Neural progenitor cell (in vitro differentiated cells): ENCODE measurements at regions not wholly inside any gene's neighbourhood (a gene's known extent, or its start where the extent isn't known, plus 50 kb on each side); places are given as distances from the start of the nearest gene placed in this dataset.

Source experiments
- DNase-seq: peaks from one replicate; pipeline ENCODE4 v3.0.0-alpha.2; 2016; ENCODE audit warnings: low spot score
- H2AFZ ChIP-seq: fragments of 200-600 bp; sonication (generic); replicated peaks from 2 replicates; pipeline ENCODE4 v1.6.1; 2016; ENCODE audit warnings: antibody characterized with exemption
- H3F3A ChIP-seq: fragments of 200-600 bp; sonication (generic); 2 replicates; pipeline ENCODE4 v1.6.1; 2016; ENCODE audit warnings: antibody characterized with exemption, low read depth
- H3K27ac ChIP-seq: fragments of 200-600 bp; sonication (generic); 2 replicates; pipeline ENCODE4 v1.5.1; 2016; ENCODE audit warnings: mild to moderate bottlenecking
- H3K27me3 ChIP-seq: fragments of 200-600 bp; sonication (generic); 2 replicates; pipeline ENCODE4 v1.6.1; 2016; ENCODE audit warnings: mild to moderate bottlenecking, moderate library complexity
- H3K36me3 ChIP-seq: fragments of 200-600 bp; sonication (generic); 2 replicates; pipeline ENCODE4 v1.5.1; 2016
- H3K4me1 ChIP-seq: fragments of 200-600 bp; sonication (generic); 2 replicates; pipeline ENCODE4 v1.6.1; 2016; ENCODE audit warnings: mixed run types
- H3K4me2 ChIP-seq: fragments of 200-600 bp; sonication (generic); 2 replicates; pipeline ENCODE4 v1.6.1; 2016
- H3K4me3 ChIP-seq: fragments of 200-600 bp; sonication (generic); 2 replicates; pipeline ENCODE4 v1.5.1; 2016
- H3K79me2 ChIP-seq: fragments of 200-600 bp; sonication (generic); 2 replicates; pipeline ENCODE4 v1.6.1; 2016; ENCODE audit warnings: low read depth
- H3K9ac ChIP-seq: fragments of 200-600 bp; sonication (generic); 2 replicates; pipeline ENCODE4 v1.6.1; 2016
- H3K9me3 ChIP-seq: fragments of 200-600 bp; sonication (generic); 2 replicates; pipeline ENCODE4 v1.5.1; 2016; ENCODE audit warnings: low read depth
- H4K20me1 ChIP-seq: fragments of 200-600 bp; sonication (generic); 2 replicates; pipeline ENCODE4 v1.6.1; 2016; ENCODE audit warnings: low read depth
- H3K27ac Mint-ChIP-seq: 3 replicates; pipeline ENCODE4 v1.8.0; 2021; ENCODE audit warnings: mixed read lengths
- H3K27me3 Mint-ChIP-seq: 2 replicates; pipeline ENCODE4 v1.8.0; 2022; ENCODE audit warnings: low read depth, mild to moderate bottlenecking, inconsistent platforms, moderate library complexity, mixed read lengths; ENCODE audit not compliant: insufficient read depth
- H3K36me3 Mint-ChIP-seq: 3 replicates; pipeline ENCODE4 v1.8.0; 2021; ENCODE audit warnings: mixed read lengths
- H3K4me1 Mint-ChIP-seq: 3 replicates; pipeline ENCODE4 v1.8.0; 2021; ENCODE audit warnings: mixed read lengths
- H3K4me3 Mint-ChIP-seq: 3 replicates; pipeline ENCODE4 v1.8.0; 2021; ENCODE audit warnings: mild to moderate bottlenecking, moderate library complexity, mixed read lengths
- H3K9me3 Mint-ChIP-seq: 3 replicates; pipeline ENCODE4 v1.8.0; 2020; ENCODE audit warnings: mixed read lengths
- CTCF ChIP-seq: fragments of 200-600 bp; sonication (generic); IDR thresholded peaks from 2 replicates; pipeline ENCODE4 v1.5.1; 2017; ENCODE audit warnings: antibody characterized with exemption, mild to moderate bottlenecking
- EZH2 ChIP-seq: fragments of 200-600 bp; sonication (generic); IDR thresholded peaks from 2 replicates; pipeline ENCODE4 v1.6.1; 2017; ENCODE audit warnings: antibody characterized with exemption, mild to moderate bottlenecking, moderate library complexity
- EZH2phosphoT487 ChIP-seq: fragments of 200-600 bp; sonication (generic); IDR thresholded peaks from 2 replicates; pipeline ENCODE4 v1.6.1; 2017; ENCODE audit warnings: antibody characterized with exemption

DNA sequence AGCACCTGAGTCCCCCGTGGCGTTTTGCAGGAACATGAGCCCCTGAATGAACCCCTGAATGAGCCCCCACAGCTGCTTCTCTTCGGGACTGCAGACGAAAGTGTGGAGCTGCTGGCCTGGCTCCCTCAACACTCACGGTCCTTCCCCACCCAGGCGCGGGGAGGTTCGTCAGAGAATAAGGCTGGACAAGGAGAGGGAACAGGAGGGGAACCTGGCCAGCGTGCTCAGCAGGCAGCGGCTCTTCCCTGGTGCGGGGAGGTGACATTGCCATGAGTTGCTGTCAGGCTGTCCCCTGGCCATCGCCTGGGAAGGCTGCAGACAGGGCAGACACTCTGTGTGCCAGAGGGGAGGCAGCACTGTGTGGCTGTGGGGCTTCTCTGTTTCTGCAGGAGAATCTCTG is 80.9 kb upstream of the SHH start:
- Histone ChIP-seq H3K27ac (no peak overlapping the region), H3K36me3 (no peaks in the 10 kb centered on the region), H3K4me2 (no peak overlapping the region), H3K4me1 (no peaks in the 10 kb centered on the region), H3F3A (no peaks in the 10 kb centered on the region), H3K4me3 (no peak overlapping the region), H4K20me1 (no peaks in the 10 kb centered on the region), H3K27me3 (peaks cover 3% of the 10 kb centered on the region), H2AFZ (no peak overlapping the region), H3K9ac (no peak overlapping the region), H3K79me2 (no peaks in the 10 kb centered on the region), H3K9me3 (no peaks in the 10 kb centered on the region)
- Mint-ChIP-seq H3K27ac (no peak overlapping the region), H3K36me3 (no peaks in the 10 kb centered on the region), H3K4me3 (no peak overlapping the region), H3K4me1 (no peaks in the 10 kb centered on the region), H3K27me3 (peaks cover 2% of the 10 kb centered on the region), H3K9me3 (peaks cover 13% of the 10 kb centered on the region)
- TF ChIP-seq CTCF (no peak), EZH2phosphoT487 (no peak), EZH2 (no peak)
- DNase-seq, result no peak

DNA sequence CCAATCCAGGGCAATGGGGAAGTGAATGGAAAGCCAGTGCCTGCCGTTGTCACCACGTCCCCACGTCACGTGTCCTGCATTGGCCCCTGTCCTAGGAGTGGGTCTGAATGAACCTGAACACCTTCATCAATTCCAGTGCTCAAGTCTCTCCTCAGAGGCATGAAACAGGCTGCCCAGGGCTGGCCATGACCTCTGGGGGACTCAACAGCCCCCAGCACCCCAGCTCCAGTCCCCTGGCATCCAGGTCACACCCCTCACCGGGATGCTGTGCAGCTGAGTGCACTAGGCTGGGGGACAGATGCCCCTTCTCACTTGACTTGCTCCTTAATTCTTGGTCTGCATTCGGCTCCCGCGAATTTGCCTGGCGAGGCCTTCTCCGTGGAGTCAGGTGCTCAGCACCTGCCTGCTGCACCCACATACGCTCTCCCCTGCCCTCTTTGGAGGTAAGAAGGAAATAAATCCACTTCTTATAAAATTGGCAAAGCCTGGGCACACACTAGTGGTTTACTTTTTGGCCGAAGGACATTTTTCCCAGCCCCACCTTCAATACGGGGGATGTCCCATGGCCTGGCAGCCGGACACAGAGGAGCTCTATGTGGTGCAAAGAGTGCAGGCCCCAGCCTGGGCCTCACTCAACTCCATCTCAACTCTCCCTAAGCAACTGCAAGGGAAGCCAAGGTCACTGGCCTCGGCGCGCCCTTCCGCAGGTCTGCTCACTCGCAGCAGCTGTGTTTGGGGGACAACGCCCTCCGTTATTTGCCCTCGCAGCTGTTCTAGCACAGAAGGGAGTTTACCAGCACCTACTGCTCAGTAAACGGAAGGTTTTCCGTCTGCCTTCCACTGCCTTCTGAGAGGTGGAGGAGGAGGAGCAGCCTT is 77.6 kb upstream of the SHH start:
- Mint-ChIP-seq H3K27me3 (peaks cover 4% of the 10 kb centered on the region), H3K27ac (no peak overlapping the region)

DNA sequence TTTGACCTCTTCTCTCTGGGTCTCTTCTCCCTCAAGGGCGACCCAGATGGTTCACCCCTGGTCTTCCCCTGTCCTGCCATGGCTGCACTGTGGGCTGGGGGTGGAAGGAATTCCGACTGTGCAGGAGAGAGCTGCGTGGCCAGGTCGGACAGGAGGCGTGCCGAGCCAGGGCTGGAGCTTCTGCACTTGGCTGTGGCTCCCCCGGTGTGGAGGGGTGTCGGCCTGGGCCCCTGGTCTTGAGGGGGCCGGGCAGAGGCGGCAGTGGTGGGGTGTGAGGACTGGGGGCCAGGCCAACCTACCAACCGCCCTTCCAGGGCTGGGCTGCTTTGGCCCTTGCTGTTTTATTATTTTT is 74.9 kb upstream of the SHH start:
- H3K4me2 ChIP-seq, result no peak overlapping the region
- H2AFZ ChIP-seq, result no peak overlapping the region
- peaks cover 13% of the 10 kb centered on the region for H3K4me1 Mint-ChIP-seq
- H3K9me3 Mint-ChIP-seq, result peaks cover 15% of the 10 kb centered on the region
- H3K9me3 ChIP-seq, result no peaks in the 10 kb centered on the region
- no peaks in the 10 kb centered on the region for H3K27me3 ChIP-seq
- H3K27ac Mint-ChIP-seq, result no peak overlapping the region
- no peak overlapping the region for H3K4me3 Mint-ChIP-seq
- H3K27ac ChIP-seq, result no peak overlapping the region
- H3K27me3 Mint-ChIP-seq, result peaks cover 3% of the 10 kb centered on the region
- no peak overlapping the region for H3K4me3 ChIP-seq
- no peaks in the 10 kb centered on the region for H3K36me3 ChIP-seq
- no peaks in the 10 kb centered on the region for H4K20me1 ChIP-seq
- H3K4me1 ChIP-seq, result peaks cover 9% of the 10 kb centered on the region
- no peaks in the 10 kb centered on the region for H3F3A ChIP-seq
- no peak overlapping the region for H3K9ac ChIP-seq
- no peaks in the 10 kb centered on the region for H3K36me3 Mint-ChIP-seq
- H3K79me2 ChIP-seq, result no peaks in the 10 kb centered on the region
- no peak for TF ChIP-seq EZH2phosphoT487
- no peak for TF ChIP-seq EZH2
- DNase-seq, result no peak

More for the DNA sequence above, 77.6 kb upstream of the SHH start:
- TF ChIP-seq CTCF (no peak), EZH2 (no peak), EZH2phosphoT487 (no peak)
- Histone ChIP-seq H4K20me1 (no peaks in the 10 kb centered on the region), H3K9ac (no peak overlapping the region), H3K9me3 (no peaks in the 10 kb centered on the region), H3K4me1 (peaks cover 9% of the 10 kb centered on the region), H3K4me3 (no peak overlapping the region), H2AFZ (no peak overlapping the region), H3K79me2 (no peaks in the 10 kb centered on the region), H3F3A (no peaks in the 10 kb centered on the region), H3K4me2 (no peak overlapping the region), H3K27me3 (no peaks in the 10 kb centered on the region), H3K27ac (no peak overlapping the region), H3K36me3 (no peaks in the 10 kb centered on the region)
- H3K4me3 Mint-ChIP-seq, result no peak overlapping the region
- DNase-seq, result no peak
- peaks cover 15% of the 10 kb centered on the region for H3K9me3 Mint-ChIP-seq
- no peaks in the 10 kb centered on the region for H3K36me3 Mint-ChIP-seq
- peaks cover 10% of the 10 kb centered on the region for H3K4me1 Mint-ChIP-seq
